Colonic mucosa (tissue), 4 donors: ENCODE measurements at regions not wholly inside any gene's neighbourhood (a gene's known extent, or its start where the extent isn't known, plus 50 kb on each side); places are given as distances from the start of the nearest gene placed in this dataset.

Source experiments
- DNase-seq: peaks from one replicate; pipeline ENCODE4 v3.0.0-alpha.2; 2020
- H3K27ac ChIP-seq: fragments of 200-600 bp; one replicate; pipeline ENCODE4 v1.8.0; 2021
- H3K27me3 ChIP-seq: fragments of 200-600 bp; one replicate; pipeline ENCODE4 v1.8.0; 2021
- H3K36me3 ChIP-seq: fragments of 200-600 bp; one replicate; pipeline ENCODE4 v1.8.0; 2021
- H3K4me1 ChIP-seq: fragments of 200-600 bp; one replicate; pipeline ENCODE4 v1.8.0; 2021; ENCODE audit warnings: mild to moderate bottlenecking
- H3K4me3 ChIP-seq: fragments of 200-600 bp; one replicate; pipeline ENCODE4 v1.8.0; 2021
- H3K9ac ChIP-seq, 2 donors: one replicate each; pipeline ENCODE4 v1.7.0; 2013; ENCODE audit warnings: control low read depth in 2 of 2, low read depth in 2 of 2, low read length in 2 of 2
- H3K9me3 ChIP-seq: fragments of 200-600 bp; one replicate; pipeline ENCODE4 v1.8.0; 2021
- CTCF ChIP-seq: fragments of 200-600 bp; IDR thresholded peaks from one replicate; pipeline ENCODE4 v1.8.0; 2022; ENCODE audit warnings: antibody characterized with exemption, mild to moderate bottlenecking
- intact Hi-C: fragments of 100-400 bp; cut with DNase I; formaldehyde crosslinking; loops from one replicate; pipeline ENCODE4 v1.14.1; 2022
- donor health status: healthy.
- donor health status: DM: no; HTN: no; CAD: no.
- donor health status: DM: no; HTN: no; CAD: no.

- Histone ChIP-seq H3K4me1 (no peaks in the 10 kb centered on the region), H3K9me3 (no peaks in the 10 kb centered on the region), H3K27me3 (no peaks in the 10 kb centered on the region), H3K27ac (no peak overlapping the region), H3K36me3 (no peaks in the 10 kb centered on the region), H3K9ac (no peak overlapping the region), H3K4me3 (no peak overlapping the region)
- intact Hi-C loops, result loop anchor here (5.0 kb wide), 1 partner anchor 858 kb away; no protein-coding TSS in a partner anchor
- no peak for TF ChIP-seq CTCF
- DNase-seq, result no peak
Observed at GRCh38 chr11:122509899-122510298, 145.6 kb upstream of the UBASH3B start.

- no peaks in the 10 kb centered on the region for H3K9me3 ChIP-seq
- no peaks in the 10 kb centered on the region for H3K36me3 ChIP-seq
- no peak overlapping the region for H3K9ac ChIP-seq
- no peak overlapping the region for H3K4me3 ChIP-seq
- TF ChIP-seq CTCF, result no peak
- DNase-seq, result no peak
- no peak overlapping the region for H3K27ac ChIP-seq
- H3K4me1 ChIP-seq, result no peaks in the 10 kb centered on the region
- no peaks in the 10 kb centered on the region for H3K27me3 ChIP-seq
- intact Hi-C loops, result loop anchor here (5.0 kb wide), 1 partner anchor 857 kb away; no protein-coding TSS in a partner anchor
Observed at GRCh38 chr11:122509091-122509490, 146.4 kb upstream of the UBASH3B start.

GRCh38 chr11:122505304-122506006 lies 150.1 kb upstream of the UBASH3B start:
- no peak overlapping the region for H3K9ac ChIP-seq
- H3K27ac ChIP-seq, result no peak overlapping the region
- intact Hi-C loops, result loop anchor here (2.0 to 5.0 kb wide), 2 partner anchors 289 to 853 kb away; no protein-coding TSS in a partner anchor
- no peaks in the 10 kb centered on the region for H3K27me3 ChIP-seq
- no peaks in the 10 kb centered on the region for H3K4me1 ChIP-seq
- peak; percentile 66 for DNase-seq
- TF ChIP-seq CTCF, result peak; percentile 75
- H3K4me3 ChIP-seq, result no peak overlapping the region
- H3K9me3 ChIP-seq, result no peaks in the 10 kb centered on the region
- H3K36me3 ChIP-seq, result no peaks in the 10 kb centered on the region

- H3K27ac ChIP-seq, result no peak overlapping the region
- TF ChIP-seq CTCF, result no peak
- peaks cover 4% of the 10 kb centered on the region for H3K27me3 ChIP-seq
- H3K36me3 ChIP-seq, result no peaks in the 10 kb centered on the region
- no peak for DNase-seq
- H3K4me3 ChIP-seq, result no peak overlapping the region
- H3K4me1 ChIP-seq, result no peaks in the 10 kb centered on the region
- no peak overlapping the region for H3K9ac ChIP-seq
- intact Hi-C loops, result no loop called here
- H3K9me3 ChIP-seq, result no peaks in the 10 kb centered on the region
Observed at GRCh38 chr11:122494221-122494620, 161.3 kb upstream of the UBASH3B start.

GRCh38 chr11:122491509-122491908 lies 164.0 kb upstream of the UBASH3B start:
- no peak overlapping the region for H3K27ac ChIP-seq
- H3K4me1 ChIP-seq, result no peaks in the 10 kb centered on the region
- no peaks in the 10 kb centered on the region for H3K36me3 ChIP-seq
- no peak for DNase-seq
- H3K9me3 ChIP-seq, result no peaks in the 10 kb centered on the region
- H3K4me3 ChIP-seq, result no peak overlapping the region
- no peaks in the 10 kb centered on the region for H3K27me3 ChIP-seq
- TF ChIP-seq CTCF, result no peak
- intact Hi-C loops, result no loop called here
- H3K9ac ChIP-seq, result no peak overlapping the region
